ENCODE measurements at regions not wholly inside any gene's neighbourhood (a gene's known extent, or its start where the extent isn't known, plus 50 kb on each side); places are given as distances from the start of the nearest gene placed in this dataset.

DNA sequence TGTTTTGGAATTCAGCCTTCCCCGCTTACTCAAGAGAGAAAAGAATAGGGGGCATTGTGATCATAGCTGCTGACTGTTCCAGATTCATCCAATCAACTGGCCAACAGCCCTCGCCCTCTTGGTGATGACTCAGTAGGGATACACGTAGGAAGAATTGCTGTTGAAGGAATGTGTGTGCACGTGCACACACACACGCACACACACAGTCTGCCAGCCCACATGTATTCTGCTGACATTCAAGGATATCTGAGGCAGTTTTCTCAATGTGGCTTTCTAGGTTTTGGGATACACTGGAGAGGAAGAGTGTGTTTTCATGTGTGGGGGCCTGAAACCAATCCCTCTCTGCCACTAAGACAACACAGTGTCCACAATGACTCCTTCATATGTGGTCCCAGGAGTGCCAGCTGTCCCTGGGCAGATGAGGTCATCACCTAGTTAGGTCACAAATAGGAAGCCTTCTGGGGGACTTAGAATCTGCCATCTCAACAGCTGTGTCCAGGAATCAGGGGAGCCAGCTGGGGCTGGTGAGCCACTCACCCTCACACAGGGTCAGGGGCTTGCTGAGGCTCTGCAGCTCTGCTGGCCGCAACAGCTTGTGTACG, 352.6 kb downstream of the SS18 start:
- Histone ChIP-seq H3K36me3 (ENCODE audit: insufficient read depth, low read length) (no peaks in the 10 kb centered on the region), H3K9ac (ENCODE audit: low read depth, low read length) (peak overlapping the region; percentile 19), H3K9me3 (replicated peaks; ENCODE audit: low read length) (no peaks in the 10 kb centered on the region), H3K4me3 (ENCODE audit: low read length) (peak overlapping the region; percentile 23), H3K4me1 (ENCODE audit: control insufficient read depth, insufficient read depth, low read length) (peaks cover 22% of the 10 kb centered on the region), H3K27me3 (ENCODE audit: control insufficient read depth, insufficient read depth, low read length) (no peaks in the 10 kb centered on the region), H3K4me2 (ENCODE audit: low read length) (peak overlapping the region; percentile 63)

DNA sequence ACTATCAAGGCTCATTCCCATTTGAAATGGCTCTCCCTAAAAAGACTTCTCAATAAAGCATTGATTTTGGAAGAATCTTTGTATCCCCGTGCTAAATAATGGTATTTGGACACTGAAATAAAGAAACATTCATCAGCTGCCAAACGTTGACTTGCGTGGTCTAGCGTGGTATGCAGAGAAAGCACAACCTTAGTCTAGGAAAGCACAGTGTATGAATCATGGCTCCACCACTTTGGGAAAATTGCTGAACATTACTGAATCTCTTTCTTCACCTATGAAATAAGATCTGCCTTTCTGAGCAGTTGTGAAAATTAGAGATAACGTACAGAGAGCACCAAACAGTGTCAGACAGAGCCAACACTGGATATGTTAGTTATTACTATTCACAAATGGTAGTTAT, 353.9 kb downstream of the SS18 start:
- no peak overlapping the region for H3K9ac ChIP-seq (ENCODE audit: low read depth, low read length)
- H3K4me3 ChIP-seq (ENCODE audit: low read length): no peak overlapping the region
- H3K4me1 ChIP-seq (ENCODE audit: control insufficient read depth, insufficient read depth, low read length): peaks cover 22% of the 10 kb centered on the region
- no peaks in the 10 kb centered on the region for H3K27me3 ChIP-seq (ENCODE audit: control insufficient read depth, insufficient read depth, low read length)
- no peaks in the 10 kb centered on the region for H3K9me3 ChIP-seq (replicated peaks; ENCODE audit: low read length)
- H3K4me2 ChIP-seq (ENCODE audit: low read length): no peak overlapping the region
- H3K36me3 ChIP-seq (ENCODE audit: insufficient read depth, low read length): no peaks in the 10 kb centered on the region

DNA sequence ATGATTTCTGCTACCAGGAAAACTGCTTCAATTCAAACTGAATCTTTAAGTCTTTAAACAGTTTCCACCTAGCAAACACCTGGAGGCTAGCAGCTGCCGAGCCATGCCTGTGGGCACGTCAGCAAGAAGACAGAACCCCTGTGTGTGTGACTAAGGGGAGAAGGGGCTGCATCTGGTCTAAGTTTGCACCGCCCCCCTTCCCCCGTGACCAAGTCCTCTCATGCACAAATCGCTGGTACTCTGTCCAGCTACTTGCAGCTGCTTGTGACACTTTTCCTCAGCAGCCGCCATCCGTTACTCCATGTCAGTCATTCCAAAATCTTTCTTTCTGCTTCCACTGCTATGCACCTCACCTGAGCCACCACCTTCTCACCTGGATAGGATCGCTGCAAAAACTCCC, 355.0 kb downstream of the SS18 start:
- Histone ChIP-seq H3K4me3 (ENCODE audit: low read length) (no peak overlapping the region), H3K9me3 (replicated peaks; ENCODE audit: low read length) (no peaks in the 10 kb centered on the region), H3K4me1 (ENCODE audit: control insufficient read depth, insufficient read depth, low read length) (peaks cover 22% of the 10 kb centered on the region), H3K4me2 (ENCODE audit: low read length) (no peak overlapping the region), H3K27me3 (ENCODE audit: control insufficient read depth, insufficient read depth, low read length) (no peaks in the 10 kb centered on the region), H3K9ac (ENCODE audit: low read depth, low read length) (no peak overlapping the region), H3K36me3 (ENCODE audit: insufficient read depth, low read length) (no peaks in the 10 kb centered on the region)

DNA sequence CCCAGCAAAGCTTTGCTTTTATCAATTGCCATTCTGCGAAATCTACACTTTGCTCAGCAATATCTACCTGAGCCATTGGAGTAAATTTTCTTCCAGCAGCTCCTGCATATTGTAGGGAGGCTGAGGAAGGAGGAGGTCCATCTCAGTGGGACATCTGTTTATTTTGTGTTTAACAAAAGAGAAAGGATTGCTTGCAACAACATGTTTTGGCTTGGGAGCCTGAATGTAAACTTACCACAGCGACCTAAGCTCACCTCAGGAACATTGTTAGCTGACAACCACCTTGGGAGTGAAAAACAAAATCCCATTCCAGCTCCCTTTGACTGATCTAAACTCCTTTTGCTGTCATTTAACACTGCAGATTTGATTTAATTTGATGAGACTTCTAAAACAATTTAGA, 356.1 kb downstream of the SS18 start:
- no peak overlapping the region for H3K4me2 ChIP-seq (ENCODE audit: low read length)
- peaks cover 22% of the 10 kb centered on the region for H3K4me1 ChIP-seq (ENCODE audit: control insufficient read depth, insufficient read depth, low read length)
- H3K9ac ChIP-seq (ENCODE audit: low read depth, low read length): no peak overlapping the region
- no peaks in the 10 kb centered on the region for H3K36me3 ChIP-seq (ENCODE audit: insufficient read depth, low read length)
- H3K27me3 ChIP-seq (ENCODE audit: control insufficient read depth, insufficient read depth, low read length): no peaks in the 10 kb centered on the region
- no peaks in the 10 kb centered on the region for H3K9me3 ChIP-seq (replicated peaks; ENCODE audit: low read length)
- H3K4me3 ChIP-seq (ENCODE audit: low read length): no peak overlapping the region

DNA sequence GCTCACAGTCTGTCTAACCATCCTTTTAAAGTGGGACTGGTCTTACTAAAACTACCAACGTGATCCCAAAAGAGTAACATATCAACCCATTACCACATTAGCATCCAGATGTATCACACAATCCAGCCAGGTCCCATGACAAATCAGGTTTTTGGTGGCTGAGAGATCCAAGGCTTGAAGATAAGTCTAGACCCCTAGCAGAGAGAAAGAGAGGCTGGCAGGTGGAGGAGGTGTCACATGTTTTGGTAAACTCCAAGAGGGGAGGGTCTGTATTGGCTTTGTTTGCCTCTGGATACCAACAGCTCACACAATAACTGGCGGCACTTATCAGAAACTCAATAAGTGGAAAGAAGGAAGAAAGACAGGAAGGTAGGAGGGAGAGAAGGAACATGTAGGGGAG, 357.6 kb downstream of the SS18 start:
- Histone ChIP-seq H3K36me3 (ENCODE audit: insufficient read depth, low read length) (no peaks in the 10 kb centered on the region), H3K9ac (ENCODE audit: low read depth, low read length) (no peak overlapping the region), H3K9me3 (replicated peaks; ENCODE audit: low read length) (no peaks in the 10 kb centered on the region)

GRCh38 chr18:25729072-25729471, 361.3 kb downstream of the SS18 start:
- no peak overlapping the region for H3K9ac ChIP-seq (ENCODE audit: low read depth, low read length)
- H3K4me2 ChIP-seq (ENCODE audit: low read length): no peak overlapping the region
- no peak overlapping the region for H3K4me3 ChIP-seq (ENCODE audit: low read length)
- no peaks in the 10 kb centered on the region for H3K27me3 ChIP-seq (ENCODE audit: control insufficient read depth, insufficient read depth, low read length)
- no peaks in the 10 kb centered on the region for H3K36me3 ChIP-seq (ENCODE audit: insufficient read depth, low read length)
- H3K9me3 ChIP-seq (replicated peaks; ENCODE audit: low read length): no peaks in the 10 kb centered on the region
- H3K4me1 ChIP-seq (ENCODE audit: control insufficient read depth, insufficient read depth, low read length): no peaks in the 10 kb centered on the region

More for the DNA sequence above, 357.6 kb downstream of the SS18 start:
- no peak overlapping the region for H3K4me3 ChIP-seq (ENCODE audit: low read length)
- no peak overlapping the region for H3K4me2 ChIP-seq (ENCODE audit: low read length)
- H3K4me1 ChIP-seq (ENCODE audit: control insufficient read depth, insufficient read depth, low read length): peaks cover 14% of the 10 kb centered on the region
- no peaks in the 10 kb centered on the region for H3K27me3 ChIP-seq (ENCODE audit: control insufficient read depth, insufficient read depth, low read length)

GRCh38 chr18:25727281-25727985, 363.0 kb downstream of the SS18 start:
- Histone ChIP-seq H3K4me2 (ENCODE audit: low read length) (no peak overlapping the region), H3K36me3 (ENCODE audit: insufficient read depth, low read length) (no peaks in the 10 kb centered on the region), H3K4me3 (ENCODE audit: low read length) (no peak overlapping the region), H3K27me3 (ENCODE audit: control insufficient read depth, insufficient read depth, low read length) (no peaks in the 10 kb centered on the region), H3K9me3 (replicated peaks; ENCODE audit: low read length) (no peaks in the 10 kb centered on the region), H3K4me1 (ENCODE audit: control insufficient read depth, insufficient read depth, low read length) (no peaks in the 10 kb centered on the region), H3K9ac (ENCODE audit: low read depth, low read length) (no peak overlapping the region)

- Histone ChIP-seq H3K27me3 (ENCODE audit: control insufficient read depth, insufficient read depth, low read length) (no peaks in the 10 kb centered on the region), H3K4me3 (ENCODE audit: low read length) (no peak overlapping the region), H3K36me3 (ENCODE audit: insufficient read depth, low read length) (no peaks in the 10 kb centered on the region), H3K4me2 (ENCODE audit: low read length) (no peak overlapping the region), H3K9ac (ENCODE audit: low read depth, low read length) (no peak overlapping the region), H3K9me3 (replicated peaks; ENCODE audit: low read length) (no peaks in the 10 kb centered on the region), H3K4me1 (ENCODE audit: control insufficient read depth, insufficient read depth, low read length) (no peaks in the 10 kb centered on the region)
Observed at GRCh38 chr18:25726298-25726697, 364.1 kb downstream of the SS18 start.

DNA sequence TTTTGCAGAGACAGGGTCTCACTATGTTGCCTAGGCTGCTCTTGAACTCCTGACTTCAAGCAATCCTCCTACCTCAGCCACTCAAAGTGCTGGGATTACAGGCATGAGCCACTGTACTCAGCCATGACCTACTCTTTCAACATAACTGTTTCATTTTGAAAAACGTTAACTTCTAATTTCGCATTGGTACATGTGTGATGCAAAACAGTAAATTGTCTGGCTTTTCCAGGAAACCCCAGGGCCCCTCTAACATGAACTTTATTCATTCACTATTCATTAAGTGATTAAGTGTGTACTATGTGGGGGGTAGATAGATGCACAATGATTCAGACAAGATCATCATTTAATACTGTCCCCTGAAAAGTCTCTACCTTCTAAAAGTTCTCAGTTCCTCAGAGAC, 364.9 kb downstream of the SS18 start:
- Histone ChIP-seq H3K9ac (ENCODE audit: low read depth, low read length) (no peak overlapping the region), H3K4me3 (ENCODE audit: low read length) (no peak overlapping the region), H3K27me3 (ENCODE audit: control insufficient read depth, insufficient read depth, low read length) (no peaks in the 10 kb centered on the region), H3K4me2 (ENCODE audit: low read length) (no peak overlapping the region), H3K9me3 (replicated peaks; ENCODE audit: low read length) (no peaks in the 10 kb centered on the region), H3K4me1 (ENCODE audit: control insufficient read depth, insufficient read depth, low read length) (no peaks in the 10 kb centered on the region), H3K36me3 (ENCODE audit: insufficient read depth, low read length) (no peaks in the 10 kb centered on the region)

GRCh38 chr18:25724997-25725396, 365.4 kb downstream of the SS18 start:
- Histone ChIP-seq H3K9ac (ENCODE audit: low read depth, low read length) (no peak overlapping the region), H3K9me3 (replicated peaks; ENCODE audit: low read length) (no peaks in the 10 kb centered on the region), H3K4me1 (ENCODE audit: control insufficient read depth, insufficient read depth, low read length) (no peaks in the 10 kb centered on the region)

DNA sequence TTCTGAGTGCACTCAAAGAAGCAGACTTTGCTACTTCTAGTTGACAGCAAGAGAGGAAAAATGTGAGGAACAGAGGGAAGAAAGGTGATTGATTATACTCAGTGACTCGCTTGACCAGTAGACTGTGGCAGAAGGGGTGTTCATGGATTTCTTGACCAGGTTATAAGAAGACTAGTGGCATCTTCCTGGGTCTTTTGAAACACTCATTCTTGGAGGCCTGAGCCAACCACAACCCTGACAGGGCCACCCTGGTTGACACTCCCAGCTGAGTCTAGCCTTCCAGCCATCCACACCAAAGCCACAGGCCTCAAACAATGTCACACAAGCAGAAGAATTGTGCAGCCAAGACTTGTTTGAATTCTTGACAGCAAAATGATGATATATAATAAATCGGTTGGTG, 366.3 kb downstream of the SS18 start:
- H3K4me3 ChIP-seq (ENCODE audit: low read length): no peak overlapping the region
- H3K36me3 ChIP-seq (ENCODE audit: insufficient read depth, low read length): no peaks in the 10 kb centered on the region
- no peak overlapping the region for H3K4me2 ChIP-seq (ENCODE audit: low read length)
- H3K27me3 ChIP-seq (ENCODE audit: control insufficient read depth, insufficient read depth, low read length): no peaks in the 10 kb centered on the region
- no peak overlapping the region for H3K9ac ChIP-seq (ENCODE audit: low read depth, low read length)
- no peaks in the 10 kb centered on the region for H3K9me3 ChIP-seq (replicated peaks; ENCODE audit: low read length)
- no peaks in the 10 kb centered on the region for H3K4me1 ChIP-seq (ENCODE audit: control insufficient read depth, insufficient read depth, low read length)

More at GRCh38 chr18:25724997-25725396, 365.4 kb downstream of the SS18 start:
- no peak overlapping the region for H3K4me3 ChIP-seq (ENCODE audit: low read length)
- H3K27me3 ChIP-seq (ENCODE audit: control insufficient read depth, insufficient read depth, low read length): no peaks in the 10 kb centered on the region
- no peak overlapping the region for H3K4me2 ChIP-seq (ENCODE audit: low read length)
- H3K36me3 ChIP-seq (ENCODE audit: insufficient read depth, low read length): no peaks in the 10 kb centered on the region

DNA sequence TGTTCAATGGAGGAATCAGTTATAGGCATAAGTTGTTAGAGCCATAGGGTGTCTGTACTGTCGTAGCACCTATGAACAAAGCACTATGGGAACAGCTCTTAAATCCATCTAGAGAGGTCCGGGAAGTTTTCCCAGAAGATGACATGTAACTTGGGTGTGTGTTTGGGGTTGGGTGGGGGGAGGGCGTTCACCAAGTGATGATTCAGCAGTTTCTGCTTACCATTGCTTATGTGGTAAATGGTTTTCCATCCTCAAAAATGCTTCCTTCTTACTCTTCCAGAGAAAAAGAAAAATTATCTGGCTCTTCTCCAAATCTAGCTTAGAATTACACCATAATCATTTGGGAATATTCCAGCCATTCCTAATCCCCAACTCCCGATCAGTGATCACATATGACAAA, 361.1 kb upstream of the ZNF521 start:
- Histone ChIP-seq H3K36me3 (ENCODE audit: insufficient read depth, low read length) (no peaks in the 10 kb centered on the region), H3K27me3 (ENCODE audit: control insufficient read depth, insufficient read depth, low read length) (no peaks in the 10 kb centered on the region), H3K4me1 (ENCODE audit: control insufficient read depth, insufficient read depth, low read length) (no peaks in the 10 kb centered on the region), H3K9me3 (replicated peaks; ENCODE audit: low read length) (no peaks in the 10 kb centered on the region), H3K4me2 (ENCODE audit: low read length) (no peak overlapping the region), H3K9ac (ENCODE audit: low read depth, low read length) (no peak overlapping the region), H3K4me3 (ENCODE audit: low read length) (no peak overlapping the region)

Data from skeletal muscle satellite cell (primary cell).